ENCODE measurements at regions not wholly inside any gene's neighbourhood (a gene's known extent, or its start where the extent isn't known, plus 50 kb on each side); places are given as distances from the start of the nearest gene placed in this dataset.
"Not testable (repeated sequence)": the region's sequence is repeated elsewhere in the genome, so short reads cannot be mapped to it uniquely, and the experiment has no call there.

GRCh38 chr11:67940440-67940839 is 63.5 kb downstream of the UNC93B1 start:
- ATAC-seq; DNase-seq (ENCODE audit: low spot score); intact Hi-C loops (cut with DNase I): not testable (repeated sequence)

- ATAC-seq; intact Hi-C loops (cut with DNase I); DNase-seq (ENCODE audit: low spot score): not testable (repeated sequence)
Measured at GRCh38 chr11:67938964-67939363, 64.9 kb downstream of the UNC93B1 start.

GRCh38 chr11:67938371-67938770 is 65.5 kb downstream of the UNC93B1 start:
- intact Hi-C loops (cut with DNase I); DNase-seq (ENCODE audit: low spot score); ATAC-seq: not testable (repeated sequence)

GRCh38 chr11:67923565-67923964 is 80.3 kb downstream of the UNC93B1 start:
- ATAC-seq; DNase-seq (ENCODE audit: low spot score); intact Hi-C loops (cut with DNase I): not testable (repeated sequence)

- intact Hi-C loops (cut with DNase I); ATAC-seq; DNase-seq (ENCODE audit: low spot score): not testable (repeated sequence)
Measured at GRCh38 chr11:67920546-67920945, 83.4 kb downstream of the UNC93B1 start.

- intact Hi-C loops (cut with DNase I); DNase-seq (ENCODE audit: low spot score); ATAC-seq: not testable (repeated sequence)
Measured at GRCh38 chr11:67912184-67912583, 91.7 kb downstream of the UNC93B1 start.

GRCh38 chr11:67911211-67911610 is 92.7 kb downstream of the UNC93B1 start:
- ATAC-seq; DNase-seq (ENCODE audit: low spot score); intact Hi-C loops (cut with DNase I): not testable (repeated sequence)

- ATAC-seq; intact Hi-C loops (cut with DNase I); DNase-seq (ENCODE audit: low spot score): not testable (repeated sequence)
Measured at GRCh38 chr11:67910803-67911202, 93.1 kb downstream of the UNC93B1 start.

- ATAC-seq; DNase-seq (ENCODE audit: low spot score); intact Hi-C loops (cut with DNase I): not testable (repeated sequence)
Measured at GRCh38 chr11:67906969-67907368, 96.9 kb downstream of the UNC93B1 start.

- ATAC-seq; intact Hi-C loops (cut with DNase I): not testable (repeated sequence)
Measured at GRCh38 chr11:67899462-67899861, 104.4 kb downstream of the UNC93B1 start.

GRCh38 chr11:67893487-67893886 is 110.4 kb downstream of the UNC93B1 start:
- intact Hi-C loops (cut with DNase I); DNase-seq (ENCODE audit: low spot score); ATAC-seq: not testable (repeated sequence)

More at GRCh38 chr11:67899462-67899861, 104.4 kb downstream of the UNC93B1 start:
- DNase-seq (ENCODE audit: low spot score), result not testable (repeated sequence)

- ATAC-seq; intact Hi-C loops (cut with DNase I); DNase-seq (ENCODE audit: low spot score): not testable (repeated sequence)
Measured at GRCh38 chr11:67889646-67890045, 114.3 kb downstream of the UNC93B1 start.

- intact Hi-C loops (cut with DNase I), result not testable (repeated sequence)
Measured at GRCh38 chr11:67888056-67888455, 115.8 kb downstream of the UNC93B1 start.

GRCh38 chr11:67886672-67887071 is 117.2 kb downstream of the UNC93B1 start:
- ATAC-seq; DNase-seq (ENCODE audit: low spot score); intact Hi-C loops (cut with DNase I): not testable (repeated sequence)

More at GRCh38 chr11:67888056-67888455, 115.8 kb downstream of the UNC93B1 start:
- not testable (repeated sequence) for ATAC-seq; DNase-seq (ENCODE audit: low spot score)

- intact Hi-C loops (cut with DNase I); ATAC-seq; DNase-seq (ENCODE audit: low spot score): not testable (repeated sequence)
Measured at GRCh38 chr11:67886207-67886606, 117.7 kb downstream of the UNC93B1 start.

GRCh38 chr11:67885574-67885973 is 118.3 kb downstream of the UNC93B1 start:
- intact Hi-C loops (cut with DNase I); DNase-seq (ENCODE audit: low spot score): not testable (repeated sequence)

GRCh38 chr11:67884761-67885558 is 118.9 kb downstream of the UNC93B1 start:
- DNase-seq (ENCODE audit: low spot score); intact Hi-C loops (cut with DNase I); ATAC-seq: not testable (repeated sequence)

More at GRCh38 chr11:67885574-67885973, 118.3 kb downstream of the UNC93B1 start:
- ATAC-seq, result not testable (repeated sequence)

GRCh38 chr11:67884073-67884757 is 119.7 kb downstream of the UNC93B1 start:
- intact Hi-C loops (cut with DNase I); DNase-seq (ENCODE audit: low spot score); ATAC-seq: not testable (repeated sequence)

- intact Hi-C loops (cut with DNase I); ATAC-seq; DNase-seq (ENCODE audit: low spot score): not testable (repeated sequence)
Measured at GRCh38 chr11:67882304-67882703, 121.6 kb downstream of the UNC93B1 start.

Measured in sciatic nerve (tissue), 2 donors.